ENCODE measurements at regions not wholly inside any gene's neighbourhood (a gene's known extent, or its start where the extent isn't known, plus 50 kb on each side); places are given as distances from the start of the nearest gene placed in this dataset.
"Not testable (repeated sequence)": the region's sequence is repeated elsewhere in the genome, so short reads cannot be mapped to it uniquely, and the experiment has no call there.

DNA sequence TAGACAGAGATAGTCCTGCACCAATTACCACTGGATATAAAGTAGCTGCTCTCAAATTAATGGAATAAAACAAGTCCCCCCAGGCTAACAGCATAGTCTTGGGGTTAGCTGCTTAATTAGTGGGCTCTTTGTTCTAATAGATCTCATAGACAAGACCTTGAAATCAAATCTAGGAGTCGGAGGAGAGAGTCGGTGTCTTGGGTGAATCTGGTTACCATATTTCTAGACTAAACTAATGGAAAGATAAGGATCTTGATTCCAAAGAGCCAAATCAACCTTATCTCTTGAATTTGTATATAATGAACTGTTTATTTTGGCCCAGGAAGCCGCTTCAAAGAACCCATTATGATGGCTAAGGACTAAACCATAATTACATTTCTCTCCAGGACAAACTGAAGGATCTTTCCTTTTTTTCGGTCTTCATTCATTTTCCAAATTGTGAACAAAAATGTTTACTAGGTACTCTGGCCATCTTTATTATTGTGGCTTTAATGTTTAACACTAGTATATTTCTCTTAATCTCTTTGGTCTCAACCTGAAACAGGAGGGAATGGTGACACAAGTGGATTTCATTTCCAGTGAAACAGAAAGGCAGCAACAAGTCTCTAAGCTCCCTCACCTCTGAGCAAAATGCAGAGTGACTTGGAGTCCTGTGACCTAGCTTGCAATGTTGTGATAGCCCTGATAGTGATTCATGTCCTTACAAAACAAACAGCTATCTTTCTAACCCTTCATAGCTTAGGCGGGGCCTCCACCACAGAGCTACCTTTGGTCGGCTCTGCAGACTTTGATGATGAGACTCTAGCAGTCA is 137.9 kb upstream of the PARD3B start:
- Histone ChIP-seq H3F3A (ENCODE audit: insufficient read depth, low read length) (no peaks in the 10 kb centered on the region), H2AFZ (ENCODE audit: low read length) (no peak overlapping the region), H3K9me3 (ENCODE audit: low read length) (no peaks in the 10 kb centered on the region), H3K27me3 (ENCODE audit: insufficient read depth, low read length) (no peaks in the 10 kb centered on the region), H4K20me1 (ENCODE audit: insufficient read depth, low read length) (no peaks in the 10 kb centered on the region), H3K9me2 (ENCODE audit: low read depth, low read length) (no peaks in the 10 kb centered on the region), H3K9ac (ENCODE audit: low read length) (no peak overlapping the region), H3K36me3 (ENCODE audit: insufficient read depth, low read length) (no peaks in the 10 kb centered on the region), H3K79me2 (ENCODE audit: insufficient read depth, low read length) (no peaks in the 10 kb centered on the region), H3K4me3 (ENCODE audit: low read depth, low read length, poor library complexity, severe bottlenecking) (no peak overlapping the region), H3K4me1 (ENCODE audit: insufficient read depth, low read length, severe bottlenecking) (no peaks in the 10 kb centered on the region), H3K4me2 (ENCODE audit: low read length) (no peak overlapping the region), H3K27ac (ENCODE audit: low read depth, low read length, poor library complexity, severe bottlenecking) (no peak overlapping the region)
- TF ChIP-seq CTCF (IDR thresholded peaks at IDR 0.05; ENCODE audit: low read length) = no peak
- no peak for TF ChIP-seq EZH2 (IDR thresholded peaks at IDR 0.05; ENCODE audit: borderline replicate concordance, low read length)

DNA sequence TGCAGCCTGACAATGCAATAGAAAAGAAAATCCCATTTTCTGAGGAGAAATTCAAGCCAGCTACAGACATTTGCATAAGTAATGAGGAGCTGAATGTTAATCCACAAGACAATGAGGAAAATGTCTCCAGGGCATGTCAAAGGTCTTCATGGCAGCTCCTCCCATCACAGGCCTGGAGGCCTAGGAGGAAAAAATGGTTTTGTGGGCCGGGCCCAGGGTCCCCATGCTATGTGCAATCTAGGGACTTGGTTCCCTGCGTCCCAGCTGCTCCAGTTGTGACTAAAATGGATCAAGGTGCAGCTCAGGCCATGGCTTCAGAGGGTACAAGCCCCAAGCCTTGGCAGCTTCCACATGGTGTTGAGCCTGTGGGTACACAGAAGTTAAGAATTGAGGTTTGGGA is 132.5 kb upstream of the PARD3B start:
- not testable (repeated sequence) for H3F3A ChIP-seq (ENCODE audit: insufficient read depth, low read length); H3K9me3 ChIP-seq (ENCODE audit: low read length); H3K9me2 ChIP-seq (ENCODE audit: low read depth, low read length); H3K4me2 ChIP-seq (ENCODE audit: low read length); H3K27ac ChIP-seq (ENCODE audit: low read depth, low read length, poor library complexity, severe bottlenecking); H3K27me3 ChIP-seq (ENCODE audit: insufficient read depth, low read length); H3K4me1 ChIP-seq (ENCODE audit: insufficient read depth, low read length, severe bottlenecking); H3K79me2 ChIP-seq (ENCODE audit: insufficient read depth, low read length); H2AFZ ChIP-seq (ENCODE audit: low read length); H3K4me3 ChIP-seq (ENCODE audit: low read depth, low read length, poor library complexity, severe bottlenecking); H4K20me1 ChIP-seq (ENCODE audit: insufficient read depth, low read length); H3K9ac ChIP-seq (ENCODE audit: low read length); H3K36me3 ChIP-seq (ENCODE audit: insufficient read depth, low read length)

DNA sequence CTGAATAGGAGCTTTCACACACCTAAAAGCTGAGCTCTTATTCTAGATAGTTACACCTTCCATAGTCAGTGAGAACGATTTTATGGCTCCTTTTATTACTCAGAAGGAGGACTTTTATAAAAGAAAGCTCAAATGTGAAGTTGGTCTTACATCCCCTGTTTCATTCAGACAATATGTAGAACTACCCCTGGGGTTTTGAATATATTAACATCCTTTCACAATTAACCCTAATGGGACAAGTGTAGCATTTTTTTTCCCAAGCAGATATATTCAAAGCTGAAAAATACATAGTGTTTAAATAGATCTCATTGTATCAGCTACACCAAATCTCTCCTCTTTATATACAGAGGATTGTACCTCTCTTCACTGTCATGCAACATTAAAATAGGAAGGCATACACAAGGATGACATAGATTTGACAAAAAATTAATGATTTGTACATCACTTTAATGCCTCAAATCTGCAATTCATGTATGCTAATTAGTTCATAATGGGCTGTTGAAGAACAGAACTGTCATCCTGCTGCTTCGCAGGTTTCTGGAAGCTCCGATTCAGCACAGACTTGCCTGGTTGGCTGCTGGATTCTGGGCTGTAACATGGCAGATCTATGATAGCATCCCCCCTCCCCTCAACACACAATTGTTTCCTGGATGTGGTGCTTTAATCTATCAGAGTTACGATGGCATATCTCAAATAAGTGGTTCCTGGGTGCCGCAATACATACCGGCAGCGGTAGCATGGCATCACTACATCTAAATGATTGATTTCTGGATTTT is 129.7 kb upstream of the PARD3B start:
- Histone ChIP-seq H3K4me3 (ENCODE audit: low read depth, low read length, poor library complexity, severe bottlenecking) (no peak overlapping the region), H3K27ac (ENCODE audit: low read depth, low read length, poor library complexity, severe bottlenecking) (no peak overlapping the region), H2AFZ (ENCODE audit: low read length) (no peak overlapping the region), H3K9me2 (ENCODE audit: low read depth, low read length) (no peaks in the 10 kb centered on the region), H3K79me2 (ENCODE audit: insufficient read depth, low read length) (no peaks in the 10 kb centered on the region), H3K4me1 (ENCODE audit: insufficient read depth, low read length, severe bottlenecking) (no peaks in the 10 kb centered on the region), H3F3A (ENCODE audit: insufficient read depth, low read length) (no peaks in the 10 kb centered on the region), H3K9me3 (ENCODE audit: low read length) (no peaks in the 10 kb centered on the region), H3K27me3 (ENCODE audit: insufficient read depth, low read length) (no peaks in the 10 kb centered on the region), H4K20me1 (ENCODE audit: insufficient read depth, low read length) (no peaks in the 10 kb centered on the region), H3K4me2 (ENCODE audit: low read length) (no peak overlapping the region), H3K36me3 (ENCODE audit: insufficient read depth, low read length) (no peaks in the 10 kb centered on the region), H3K9ac (ENCODE audit: low read length) (no peak overlapping the region)
- TF ChIP-seq EZH2 (IDR thresholded peaks at IDR 0.05; ENCODE audit: borderline replicate concordance, low read length) (no peak), CTCF (IDR thresholded peaks at IDR 0.05; ENCODE audit: low read length) (no peak)
